MCF 10A (cell line): ENCODE measurements at regions not wholly inside any gene's neighbourhood (a gene's known extent, or its start where the extent isn't known, plus 50 kb on each side); places are given as distances from the start of the nearest gene placed in this dataset.

ENCODE experiments used
- BruUV-seq: library from RNA; stranded (reverse); fragments of 400-500 nt; replicated peaks from 2 replicates; lab custom pipeline; 2021; lab: Mats Ljungman, UMichigan
- CTCF ChIA-PET: fragments of 300-600 bp; sonication (Branson Sonifier 250); formaldehyde crosslinking; extraction: SDS; loops from one replicate; lab custom pipeline; 2021; ENCODE audit warnings: antibody characterized with exemption, inconsistent platforms; lab: Yijun Ruan, JAX
- POLR2A ChIA-PET: fragments of 300-600, 350-650 bp; sonication (Branson Sonifier 250); formaldehyde crosslinking; extraction: SDS; loops from one replicate; lab custom pipeline; 2020; ENCODE audit warnings: antibody characterized with exemption, inconsistent platforms; lab: Yijun Ruan, JAX
- DNase-seq: peaks from one replicate; pipeline ENCODE4 v3.0.0-alpha.2; 2018; ENCODE audit not compliant: unreplicated experiment
- H3K27ac Mint-ChIP-seq: one replicate; pipeline ENCODE4 v1.8.0; 2022; ENCODE audit warnings: mild to moderate bottlenecking, low read depth, mixed read lengths; ENCODE audit not compliant: unreplicated experiment
- H3K27me3 Mint-ChIP-seq: one replicate; pipeline ENCODE4 v1.8.0; 2022; ENCODE audit warnings: mixed read lengths; ENCODE audit not compliant: insufficient read depth, unreplicated experiment
- H3K36me3 Mint-ChIP-seq: one replicate; pipeline ENCODE4 v1.8.0; 2022; ENCODE audit warnings: mild to moderate bottlenecking, moderate library complexity, mixed read lengths; ENCODE audit not compliant: insufficient read depth, unreplicated experiment
- H3K4me1 Mint-ChIP-seq: one replicate; pipeline ENCODE4 v1.8.0; 2022; ENCODE audit warnings: mixed read lengths; ENCODE audit not compliant: insufficient read depth, unreplicated experiment
- H3K4me3 Mint-ChIP-seq: one replicate; pipeline ENCODE4 v1.8.0; 2022; ENCODE audit warnings: mild to moderate bottlenecking, moderate library complexity, mixed read lengths; ENCODE audit not compliant: unreplicated experiment
- H3K9me3 Mint-ChIP-seq: one replicate; pipeline ENCODE4 v1.8.0; 2022; ENCODE audit warnings: mixed read lengths; ENCODE audit not compliant: unreplicated experiment
- CTCF ChIP-seq: fragments of 200-600 bp; IDR thresholded peaks from one replicate; pipeline ENCODE4 v1.8.0; 2022; ENCODE audit warnings: antibody characterized with exemption, mild to moderate bottlenecking; ENCODE audit not compliant: unreplicated experiment
- intact Hi-C: fragments of 100-400 bp; cut with micrococcal nuclease; formaldehyde crosslinking; loops from 2 replicates; pipeline ENCODE4 v1.14.1; 2022

GRCh38 chr11:90908074-90908473 is 685.2 kb upstream of the CHORDC1 start:
- H3K4me3 Mint-ChIP-seq, result no peak overlapping the region
- H3K4me1 Mint-ChIP-seq, result no peaks in the 10 kb centered on the region
- CTCF ChIA-PET, result interaction anchor here (0.6 to 0.7 kb wide), 2 partner anchors 87 to 1133 kb away, joined by 3 read pairs; no protein-coding TSS in a partner anchor
- H3K36me3 Mint-ChIP-seq, result no peaks in the 10 kb centered on the region
- DNase-seq, result no peak
- H3K9me3 Mint-ChIP-seq, result no peaks in the 10 kb centered on the region
- POLR2A ChIA-PET, result no interaction called here
- intact Hi-C loops, result no loop called here
- no peak for TF ChIP-seq CTCF
- no peaks in the 10 kb centered on the region for H3K27me3 Mint-ChIP-seq
- BruUV-seq, result no TSS peak
- H3K27ac Mint-ChIP-seq, result no peak overlapping the region

- no peaks in the 10 kb centered on the region for H3K36me3 Mint-ChIP-seq
- H3K27ac Mint-ChIP-seq, result no peak overlapping the region
- DNase-seq, result no peak
- no peak overlapping the region for H3K4me3 Mint-ChIP-seq
- intact Hi-C loops, result no loop called here
- H3K9me3 Mint-ChIP-seq, result peaks cover 7% of the 10 kb centered on the region
- no peaks in the 10 kb centered on the region for H3K27me3 Mint-ChIP-seq
- no peaks in the 10 kb centered on the region for H3K4me1 Mint-ChIP-seq
- ChIA-PET POLR2A (no interaction called here), CTCF (no interaction called here)
- no peak for TF ChIP-seq CTCF
- no TSS peak for BruUV-seq
These were observed 673.0 kb upstream of the CHORDC1 start for GRCh38 chr11:90895850-90896249.

GRCh38 chr11:90890347-90890746 is 667.5 kb upstream of the CHORDC1 start:
- POLR2A ChIA-PET, result no interaction called here
- intact Hi-C loops, result no loop called here
- Mint-ChIP-seq H3K36me3 (no peaks in the 10 kb centered on the region), H3K4me3 (no peak overlapping the region), H3K4me1 (no peaks in the 10 kb centered on the region), H3K27me3 (no peaks in the 10 kb centered on the region), H3K9me3 (no peaks in the 10 kb centered on the region), H3K27ac (no peak overlapping the region)
- CTCF ChIA-PET, result no interaction called here
- BruUV-seq, result no TSS peak
- TF ChIP-seq CTCF, result no peak
- no peak for DNase-seq

GRCh38 chr11:90884181-90884580 is 661.3 kb upstream of the CHORDC1 start:
- DNase-seq, result no peak
- H3K4me1 Mint-ChIP-seq, result no peaks in the 10 kb centered on the region
- BruUV-seq, result no TSS peak
- H3K9me3 Mint-ChIP-seq, result no peaks in the 10 kb centered on the region
- H3K27ac Mint-ChIP-seq, result no peak overlapping the region
- no peak for TF ChIP-seq CTCF
- intact Hi-C loops, result no loop called here
- H3K36me3 Mint-ChIP-seq, result no peaks in the 10 kb centered on the region
- H3K4me3 Mint-ChIP-seq, result no peak overlapping the region
- no peaks in the 10 kb centered on the region for H3K27me3 Mint-ChIP-seq
- ChIA-PET POLR2A (no interaction called here), CTCF (no interaction called here)
